ENCODE measurements at regions not wholly inside any gene's neighbourhood (a gene's known extent, or its start where the extent isn't known, plus 50 kb on each side); places are given as distances from the start of the nearest gene placed in this dataset.
A peak's percentile ranks its signal among the peaks of the same experiment; 100 is the strongest.
"Not testable (repeated sequence)": the region's sequence is repeated elsewhere in the genome, so short reads cannot be mapped to it uniquely, and the experiment has no call there.

- no peak for DNase-seq
Observed at GRCh38 chr6:90369024-90369519, 72.4 kb upstream of the BACH2 start.

- DNase-seq = no peak
Observed at GRCh38 chr6:90368601-90369000, 72.0 kb upstream of the BACH2 start.

GRCh38 chr6:90368001-90368400 is 71.4 kb upstream of the BACH2 start:
- DNase-seq = no peak

GRCh38 chr6:90365565-90366219 is 69.0 kb upstream of the BACH2 start:
- no peak for DNase-seq

- DNase-seq = no peak
Observed at GRCh38 chr6:90365002-90365401, 68.4 kb upstream of the BACH2 start.

GRCh38 chr6:90364286-90364685 is 67.6 kb upstream of the BACH2 start:
- no peak for DNase-seq

- no peak for DNase-seq
Observed at GRCh38 chr6:90362318-90362717, 65.7 kb upstream of the BACH2 start.

GRCh38 chr6:90361174-90361573 is 64.5 kb upstream of the BACH2 start:
- DNase-seq = no peak

- not testable (repeated sequence) for DNase-seq
Observed at GRCh38 chr6:90358036-90358770, 61.6 kb upstream of the BACH2 start.

- DNase-seq = no peak
Observed at GRCh38 chr6:90356012-90356421, 59.4 kb upstream of the BACH2 start.

- DNase-seq = no peak
Observed at GRCh38 chr6:90354961-90355360, 58.3 kb upstream of the BACH2 start.

GRCh38 chr6:90351696-90352095 is 55.1 kb upstream of the BACH2 start:
- no peak for DNase-seq

- peak; percentile 33 to 42 for DNase-seq
Observed at GRCh38 chr6:90350689-90351554, 54.3 kb upstream of the BACH2 start.

GRCh38 chr6:90347411-90347851 is 50.8 kb upstream of the BACH2 start:
- DNase-seq = no peak

GRCh38 chr6:90346729-90347128 is 50.1 kb upstream of the BACH2 start:
- no peak for DNase-seq

Data from activated CD4-positive, alpha-beta T cell treated with anti-CD3 and anti-CD28 coated beads, Interleukin-2, amount 50 U/mL, for 4 hours (primary cell).